ENCODE measurements at regions not wholly inside any gene's neighbourhood (a gene's known extent, or its start where the extent isn't known, plus 50 kb on each side); places are given as distances from the start of the nearest gene placed in this dataset.

DNA sequence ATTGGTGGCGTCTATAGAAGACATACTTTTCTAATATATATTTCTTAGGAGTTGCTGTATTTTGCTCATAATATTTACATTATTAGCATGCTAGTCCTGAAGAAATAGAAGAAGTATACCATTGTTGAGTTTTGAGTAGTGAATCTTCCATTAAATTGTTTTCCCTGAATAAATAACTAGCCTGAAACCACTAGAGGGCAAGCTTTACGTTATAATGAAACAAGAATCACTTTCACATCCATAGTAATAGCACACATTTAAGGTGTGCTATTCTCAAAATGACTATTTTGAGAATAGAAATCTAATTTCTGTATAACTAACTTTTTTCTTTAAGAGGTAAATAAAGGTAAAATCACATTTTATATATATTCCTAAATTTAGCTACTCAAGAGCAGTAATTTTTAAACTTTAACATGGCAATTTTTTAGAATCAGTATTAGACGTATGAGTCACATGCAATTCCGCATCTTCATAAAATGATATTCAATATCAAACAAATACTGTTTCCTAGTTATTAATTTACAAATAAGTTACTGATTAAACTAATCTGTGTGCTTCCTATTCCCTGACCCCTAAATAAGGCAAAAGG, 213.2 kb upstream of the MANEA start:
- DNase-seq: peak; percentile 1
- TF ChIP-seq, protein P1, sequence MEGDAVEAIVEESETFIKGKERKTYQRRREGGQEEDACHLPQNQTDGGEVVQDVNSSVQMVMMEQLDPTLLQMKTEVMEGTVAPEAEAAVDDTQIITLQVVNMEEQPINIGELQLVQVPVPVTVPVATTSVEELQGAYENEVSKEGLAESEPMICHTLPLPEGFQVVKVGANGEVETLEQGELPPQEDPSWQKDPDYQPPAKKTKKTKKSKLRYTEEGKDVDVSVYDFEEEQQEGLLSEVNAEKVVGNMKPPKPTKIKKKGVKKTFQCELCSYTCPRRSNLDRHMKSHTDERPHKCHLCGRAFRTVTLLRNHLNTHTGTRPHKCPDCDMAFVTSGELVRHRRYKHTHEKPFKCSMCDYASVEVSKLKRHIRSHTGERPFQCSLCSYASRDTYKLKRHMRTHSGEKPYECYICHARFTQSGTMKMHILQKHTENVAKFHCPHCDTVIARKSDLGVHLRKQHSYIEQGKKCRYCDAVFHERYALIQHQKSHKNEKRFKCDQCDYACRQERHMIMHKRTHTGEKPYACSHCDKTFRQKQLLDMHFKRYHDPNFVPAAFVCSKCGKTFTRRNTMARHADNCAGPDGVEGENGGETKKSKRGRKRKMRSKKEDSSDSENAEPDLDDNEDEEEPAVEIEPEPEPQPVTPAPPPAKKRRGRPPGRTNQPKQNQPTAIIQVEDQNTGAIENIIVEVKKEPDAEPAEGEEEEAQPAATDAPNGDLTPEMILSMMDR (IDR thresholded peaks at IDR 0.05): peak; percentile 69
- no peak overlapping the region for H3K27ac Mint-ChIP-seq
- peaks cover 13% of the 10 kb centered on the region for H3K9me3 Mint-ChIP-seq
- no peaks in the 10 kb centered on the region for H3K36me3 Mint-ChIP-seq (ENCODE audit: low read depth)
- no peaks in the 10 kb centered on the region for H3K27me3 Mint-ChIP-seq (ENCODE audit: insufficient read depth)
- H3K4me1 Mint-ChIP-seq (ENCODE audit: low read depth): no peaks in the 10 kb centered on the region
- no peak overlapping the region for H3K4me3 Mint-ChIP-seq

DNA sequence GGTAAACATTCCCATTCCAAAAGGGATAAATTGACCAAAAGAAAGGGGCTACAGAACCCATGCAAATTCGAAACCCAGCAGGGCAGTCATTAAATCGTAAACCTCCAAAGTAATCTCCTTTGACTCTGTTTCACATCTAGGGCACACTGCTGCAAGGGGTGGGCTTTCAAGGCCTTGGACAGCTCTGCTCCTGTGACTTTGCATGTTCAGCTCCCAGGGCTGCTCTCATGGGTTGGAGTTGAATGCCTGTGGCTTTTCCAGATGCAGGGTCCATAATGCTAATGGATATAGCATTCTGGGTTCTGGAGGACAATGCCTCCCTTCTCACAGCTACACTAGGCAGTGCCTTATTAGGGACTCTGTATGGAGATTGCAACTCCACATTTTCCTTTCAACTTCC, 211.9 kb upstream of the MANEA start:
- H3K27me3 Mint-ChIP-seq (ENCODE audit: insufficient read depth): no peaks in the 10 kb centered on the region
- peaks cover 12% of the 10 kb centered on the region; the same call in 1 of the 2 replicates for H3K9me3 Mint-ChIP-seq
- H3K4me3 Mint-ChIP-seq: no peak overlapping the region
- H3K27ac Mint-ChIP-seq: no peak overlapping the region
- DNase-seq: no peak
- no peaks in the 10 kb centered on the region for H3K4me1 Mint-ChIP-seq (ENCODE audit: low read depth)
- H3K36me3 Mint-ChIP-seq (ENCODE audit: low read depth): no peaks in the 10 kb centered on the region
- TF ChIP-seq, protein P1 (IDR thresholded peaks at IDR 0.05): no peak

DNA sequence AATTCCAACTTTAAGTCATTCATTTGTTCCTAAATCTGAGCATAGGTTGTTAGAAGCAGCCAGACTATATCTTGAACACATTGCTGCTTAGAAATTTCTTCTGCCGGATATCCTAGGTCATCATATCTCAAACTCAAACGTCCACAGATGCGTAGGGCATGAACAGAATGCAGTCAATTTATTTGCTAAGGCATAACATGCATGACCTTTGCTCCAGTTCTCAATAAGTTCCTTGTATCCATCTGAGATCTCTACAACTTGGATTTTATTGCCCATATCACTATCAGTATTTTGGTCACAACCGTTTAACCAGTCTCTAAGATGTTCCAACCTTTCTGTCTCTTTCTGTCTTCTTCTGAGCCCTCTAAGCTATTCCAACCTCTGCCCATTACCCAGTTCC, 210.9 kb upstream of the MANEA start:
- Mint-ChIP-seq H3K9me3 (peaks cover 12% of the 10 kb centered on the region; the same call in 1 of the 2 replicates), H3K4me1 (ENCODE audit: low read depth) (no peaks in the 10 kb centered on the region), H3K27ac (no peak overlapping the region), H3K4me3 (no peak overlapping the region), H3K36me3 (ENCODE audit: low read depth) (no peaks in the 10 kb centered on the region), H3K27me3 (ENCODE audit: insufficient read depth) (no peaks in the 10 kb centered on the region)
- no peak for DNase-seq
- TF ChIP-seq, protein P1 (IDR thresholded peaks at IDR 0.05): no peak

DNA sequence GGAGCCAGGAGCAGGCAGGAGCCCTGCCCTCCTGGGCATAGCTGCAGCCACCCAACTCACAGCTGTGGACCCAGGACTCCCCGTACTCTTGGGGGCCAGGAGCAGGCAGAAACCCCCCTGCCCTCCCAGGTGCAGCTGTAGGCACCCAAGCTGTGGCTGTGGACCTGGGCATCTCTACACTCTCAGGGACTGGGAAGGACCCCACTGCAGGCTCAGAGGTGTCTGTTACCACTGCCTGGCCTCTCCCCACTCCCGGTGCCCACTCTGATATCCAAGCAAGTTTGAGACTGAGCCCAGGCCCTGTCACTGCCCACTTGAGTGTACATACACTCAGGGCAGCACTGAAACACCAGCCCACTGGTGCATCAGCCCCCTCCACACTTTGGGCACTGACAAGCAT, 193.5 kb upstream of the MANEA start:
- Mint-ChIP-seq H3K27ac (no peak overlapping the region), H3K4me1 (ENCODE audit: low read depth) (no peaks in the 10 kb centered on the region), H3K27me3 (ENCODE audit: insufficient read depth) (no peaks in the 10 kb centered on the region)

DNA sequence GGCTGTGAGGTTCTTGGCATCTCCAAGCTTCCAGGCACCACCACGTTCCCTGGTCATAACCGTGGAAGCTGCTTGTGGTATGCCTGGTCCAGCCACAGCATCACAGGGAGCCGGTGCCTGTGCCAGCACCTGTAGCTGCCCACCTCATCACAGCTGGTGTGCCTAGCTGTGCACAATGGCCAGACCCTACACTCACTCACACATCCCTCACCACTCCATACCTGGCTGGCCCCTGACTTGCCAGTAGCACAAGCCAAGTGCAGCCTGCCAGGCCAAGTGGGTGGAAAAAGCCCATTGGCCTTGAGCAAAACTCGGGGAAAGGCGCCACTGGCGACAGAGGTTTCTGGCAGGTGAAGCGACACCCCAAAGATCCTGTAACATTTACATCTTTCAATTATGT, 192.3 kb upstream of the MANEA start:
- TF ChIP-seq, protein P1 (IDR thresholded peaks at IDR 0.05): no peak

More for the DNA sequence above, 193.5 kb upstream of the MANEA start:
- TF ChIP-seq, protein P1 (IDR thresholded peaks at IDR 0.05): no peak
- peaks cover 29% of the 10 kb centered on the region for H3K9me3 Mint-ChIP-seq
- no peak for DNase-seq
- H3K4me3 Mint-ChIP-seq: no peak overlapping the region
- H3K36me3 Mint-ChIP-seq (ENCODE audit: low read depth): no peaks in the 10 kb centered on the region; the same call in 1 of the 2 replicates

More for the DNA sequence above, 192.3 kb upstream of the MANEA start:
- no peaks in the 10 kb centered on the region; the same call in 1 of the 2 replicates for H3K36me3 Mint-ChIP-seq (ENCODE audit: low read depth)
- no peaks in the 10 kb centered on the region for H3K27me3 Mint-ChIP-seq (ENCODE audit: insufficient read depth)
- peaks cover 31% of the 10 kb centered on the region for H3K9me3 Mint-ChIP-seq
- no peak overlapping the region for H3K4me3 Mint-ChIP-seq
- DNase-seq: no peak
- H3K4me1 Mint-ChIP-seq (ENCODE audit: low read depth): no peaks in the 10 kb centered on the region
- H3K27ac Mint-ChIP-seq: no peak overlapping the region
